Hepatocyte (in vitro differentiated cells): ENCODE measurements at regions not wholly inside any gene's neighbourhood (a gene's known extent, or its start where the extent isn't known, plus 50 kb on each side); places are given as distances from the start of the nearest gene placed in this dataset.

Experiments
- EZH2 ChIP-seq: fragments of 200-600 bp; sonication (generic); IDR thresholded peaks from 2 replicates; pipeline ENCODE4 v1.6.1; 2016; ENCODE audit warnings: antibody characterized with exemption, mild to moderate bottlenecking, borderline replicate concordance
- EZH2phosphoT487 ChIP-seq: fragments of 200-600 bp; sonication (generic); IDR thresholded peaks from one replicate; pipeline ENCODE4 v1.6.1; 2018; ENCODE audit warnings: antibody characterized with exemption, mild to moderate bottlenecking, low read depth, moderate library complexity; ENCODE audit not compliant: unreplicated experiment, severe bottlenecking
- TF ChIP-seq, protein P1 (sequence below): fragments of 200-600 bp; sonication (generic); IDR thresholded peaks from 2 replicates; pipeline ENCODE4 v1.5.1; 2016; ENCODE audit warnings: antibody characterized with exemption, mild to moderate bottlenecking; ENCODE audit not compliant: poor library complexity

- TF ChIP-seq, protein P1, sequence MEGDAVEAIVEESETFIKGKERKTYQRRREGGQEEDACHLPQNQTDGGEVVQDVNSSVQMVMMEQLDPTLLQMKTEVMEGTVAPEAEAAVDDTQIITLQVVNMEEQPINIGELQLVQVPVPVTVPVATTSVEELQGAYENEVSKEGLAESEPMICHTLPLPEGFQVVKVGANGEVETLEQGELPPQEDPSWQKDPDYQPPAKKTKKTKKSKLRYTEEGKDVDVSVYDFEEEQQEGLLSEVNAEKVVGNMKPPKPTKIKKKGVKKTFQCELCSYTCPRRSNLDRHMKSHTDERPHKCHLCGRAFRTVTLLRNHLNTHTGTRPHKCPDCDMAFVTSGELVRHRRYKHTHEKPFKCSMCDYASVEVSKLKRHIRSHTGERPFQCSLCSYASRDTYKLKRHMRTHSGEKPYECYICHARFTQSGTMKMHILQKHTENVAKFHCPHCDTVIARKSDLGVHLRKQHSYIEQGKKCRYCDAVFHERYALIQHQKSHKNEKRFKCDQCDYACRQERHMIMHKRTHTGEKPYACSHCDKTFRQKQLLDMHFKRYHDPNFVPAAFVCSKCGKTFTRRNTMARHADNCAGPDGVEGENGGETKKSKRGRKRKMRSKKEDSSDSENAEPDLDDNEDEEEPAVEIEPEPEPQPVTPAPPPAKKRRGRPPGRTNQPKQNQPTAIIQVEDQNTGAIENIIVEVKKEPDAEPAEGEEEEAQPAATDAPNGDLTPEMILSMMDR: no peak
- no peak for TF ChIP-seq EZH2
- TF ChIP-seq EZH2phosphoT487: no peak
Observed at GRCh38 chr7:112699725-112700513, 90.3 kb downstream of the TMEM168 start.
